GM19023 (cell line): ENCODE measurements at regions not wholly inside any gene's neighbourhood (a gene's known extent, or its start where the extent isn't known, plus 50 kb on each side); places are given as distances from the start of the nearest gene placed in this dataset.

Experiments
- ATAC-seq: cut with Tn5 transposase; IDR thresholded peaks from one replicate; pipeline ENCODE4 v1.9.1; 2021; ENCODE audit warnings: mild to moderate bottlenecking, moderate library complexity; ENCODE audit not compliant: unreplicated experiment

- no peak for ATAC-seq
These were observed 113.2 kb downstream of the HERPUD2 start for GRCh38 chr7:35581605-35582210.

GRCh38 chr7:35576031-35576573 is 118.8 kb downstream of the HERPUD2 start:
- no peak for ATAC-seq

- no peak for ATAC-seq
These were observed 123.2 kb downstream of the HERPUD2 start for GRCh38 chr7:35571611-35572240.

- no peak for ATAC-seq
These were observed 124.0 kb downstream of the HERPUD2 start for GRCh38 chr7:35570937-35571336.

- no peak for ATAC-seq
These were observed 129.0 kb downstream of the HERPUD2 start for GRCh38 chr7:35565927-35566326.

GRCh38 chr7:35558841-35559240 is 136.1 kb downstream of the HERPUD2 start:
- ATAC-seq = no peak

- ATAC-seq = no peak
These were observed 138.1 kb downstream of the HERPUD2 start for GRCh38 chr7:35556515-35557471.

GRCh38 chr7:35555934-35556333 is 139.0 kb downstream of the HERPUD2 start:
- ATAC-seq = no peak

- no peak for ATAC-seq
These were observed 139.5 kb downstream of the HERPUD2 start for GRCh38 chr7:35555386-35555785.

- ATAC-seq = no peak
These were observed 141.4 kb downstream of the HERPUD2 start for GRCh38 chr7:35553519-35553918.

GRCh38 chr7:35552691-35553090 is 142.2 kb downstream of the HERPUD2 start:
- ATAC-seq = no peak

GRCh38 chr7:35551321-35552081 is 143.4 kb downstream of the HERPUD2 start:
- no peak for ATAC-seq

GRCh38 chr7:35550831-35551230 is 144.1 kb downstream of the HERPUD2 start:
- no peak for ATAC-seq

- no peak for ATAC-seq
These were observed 145.2 kb downstream of the HERPUD2 start for GRCh38 chr7:35549781-35550180.

GRCh38 chr7:35548291-35548690 is 146.6 kb downstream of the HERPUD2 start:
- ATAC-seq = no peak

GRCh38 chr7:35546691-35547429 is 148.1 kb downstream of the HERPUD2 start:
- no peak for ATAC-seq

GRCh38 chr7:35545831-35546230 is 149.1 kb downstream of the HERPUD2 start:
- no peak for ATAC-seq

- no peak for ATAC-seq
These were observed 150.8 kb downstream of the HERPUD2 start for GRCh38 chr7:35544028-35544742.
